NB4 (cell line): ENCODE measurements at regions not wholly inside any gene's neighbourhood (a gene's known extent, or its start where the extent isn't known, plus 50 kb on each side); places are given as distances from the start of the nearest gene placed in this dataset.
A peak's percentile ranks its signal among the peaks of the same experiment; 100 is the strongest.

Experiments
- DNase-seq: peaks from one replicate; pipeline ENCODE4 v3.0.0; 2010; ENCODE audit warnings: low read depth
- H3K4me3 ChIP-seq: one replicate; pipeline ENCODE4 v1.5.1; 2011; ENCODE audit warnings: mild to moderate bottlenecking, low read depth, low read length, moderate library complexity
- MYC ChIP-seq: IDR thresholded peaks from 2 replicates; pipeline ENCODE4 v1.6.1; 2011; ENCODE audit warnings: low read depth, low read length
- POLR2A ChIP-seq: IDR thresholded peaks from 2 replicates; pipeline ENCODE4 v1.6.1; 2011; ENCODE audit warnings: mild to moderate bottlenecking; ENCODE audit not compliant: insufficient read length; ENCODE audit errors: extremely low read depth
- TF ChIP-seq, protein P1 (sequence below): IDR thresholded peaks from 2 replicates; pipeline ENCODE4 v1.6.1; 2011; ENCODE audit warnings: low read depth, low read length
- TF ChIP-seq, protein P2 (sequence below): IDR thresholded peaks from one replicate; pipeline ENCODE4 v1.5.1; 2012; ENCODE audit warnings: low read depth, low read length

DNA sequence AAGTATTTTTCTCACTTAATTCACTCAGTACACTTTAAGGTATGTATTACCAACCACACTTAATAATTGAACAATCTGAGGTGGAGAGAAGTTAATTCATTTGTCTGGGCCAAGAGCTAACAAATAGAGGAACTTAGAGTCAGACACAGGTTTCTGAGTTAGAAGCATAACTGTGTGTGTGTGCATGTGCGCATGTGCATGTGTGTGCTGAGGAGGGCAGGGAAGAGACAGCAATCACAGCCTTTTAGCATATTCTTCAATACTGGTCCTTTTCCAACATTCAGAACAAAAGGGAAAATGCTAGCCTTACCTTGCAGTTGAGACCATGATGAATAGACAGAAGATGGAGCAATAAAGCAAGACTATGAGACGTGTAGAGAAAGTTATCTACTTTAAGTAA lies 136.2 kb upstream of the ATP5MC3 start:
- DNase-seq, result no peak
- H3K4me3 ChIP-seq, result no peak overlapping the region

DNA sequence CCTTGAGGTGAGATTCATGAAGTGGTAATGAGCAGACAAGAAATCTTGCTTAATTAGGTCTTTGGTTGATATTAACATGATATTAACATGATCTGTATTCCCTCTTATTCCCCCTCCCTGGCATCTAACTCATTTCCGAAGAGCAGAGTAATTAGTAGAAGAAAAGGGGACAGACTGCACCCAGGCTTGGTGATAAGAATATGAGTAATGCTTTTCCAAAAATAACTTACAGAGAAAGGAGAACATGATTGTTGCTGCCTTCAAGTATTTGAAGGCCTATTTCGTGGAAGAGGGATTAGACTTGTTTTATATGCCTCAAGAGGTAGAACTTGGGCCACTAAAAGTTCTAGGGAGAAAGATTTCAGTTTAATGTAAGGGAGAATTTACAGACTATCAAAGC lies 130.6 kb upstream of the ATP5MC3 start:
- no peak for DNase-seq
- TF ChIP-seq, protein P1, sequence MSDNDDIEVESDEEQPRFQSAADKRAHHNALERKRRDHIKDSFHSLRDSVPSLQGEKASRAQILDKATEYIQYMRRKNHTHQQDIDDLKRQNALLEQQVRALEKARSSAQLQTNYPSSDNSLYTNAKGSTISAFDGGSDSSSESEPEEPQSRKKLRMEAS, result no peak
- no peak for TF ChIP-seq POLR2A
- TF ChIP-seq, protein P2, sequence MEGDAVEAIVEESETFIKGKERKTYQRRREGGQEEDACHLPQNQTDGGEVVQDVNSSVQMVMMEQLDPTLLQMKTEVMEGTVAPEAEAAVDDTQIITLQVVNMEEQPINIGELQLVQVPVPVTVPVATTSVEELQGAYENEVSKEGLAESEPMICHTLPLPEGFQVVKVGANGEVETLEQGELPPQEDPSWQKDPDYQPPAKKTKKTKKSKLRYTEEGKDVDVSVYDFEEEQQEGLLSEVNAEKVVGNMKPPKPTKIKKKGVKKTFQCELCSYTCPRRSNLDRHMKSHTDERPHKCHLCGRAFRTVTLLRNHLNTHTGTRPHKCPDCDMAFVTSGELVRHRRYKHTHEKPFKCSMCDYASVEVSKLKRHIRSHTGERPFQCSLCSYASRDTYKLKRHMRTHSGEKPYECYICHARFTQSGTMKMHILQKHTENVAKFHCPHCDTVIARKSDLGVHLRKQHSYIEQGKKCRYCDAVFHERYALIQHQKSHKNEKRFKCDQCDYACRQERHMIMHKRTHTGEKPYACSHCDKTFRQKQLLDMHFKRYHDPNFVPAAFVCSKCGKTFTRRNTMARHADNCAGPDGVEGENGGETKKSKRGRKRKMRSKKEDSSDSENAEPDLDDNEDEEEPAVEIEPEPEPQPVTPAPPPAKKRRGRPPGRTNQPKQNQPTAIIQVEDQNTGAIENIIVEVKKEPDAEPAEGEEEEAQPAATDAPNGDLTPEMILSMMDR, result no peak
- TF ChIP-seq MYC, result no peak
- H3K4me3 ChIP-seq, result no peak overlapping the region

More for the DNA sequence above, 136.2 kb upstream of the ATP5MC3 start:
- TF ChIP-seq, protein P2, result no peak
- no peak for TF ChIP-seq POLR2A
- TF ChIP-seq MYC, result no peak
- TF ChIP-seq, protein P1, result no peak

DNA sequence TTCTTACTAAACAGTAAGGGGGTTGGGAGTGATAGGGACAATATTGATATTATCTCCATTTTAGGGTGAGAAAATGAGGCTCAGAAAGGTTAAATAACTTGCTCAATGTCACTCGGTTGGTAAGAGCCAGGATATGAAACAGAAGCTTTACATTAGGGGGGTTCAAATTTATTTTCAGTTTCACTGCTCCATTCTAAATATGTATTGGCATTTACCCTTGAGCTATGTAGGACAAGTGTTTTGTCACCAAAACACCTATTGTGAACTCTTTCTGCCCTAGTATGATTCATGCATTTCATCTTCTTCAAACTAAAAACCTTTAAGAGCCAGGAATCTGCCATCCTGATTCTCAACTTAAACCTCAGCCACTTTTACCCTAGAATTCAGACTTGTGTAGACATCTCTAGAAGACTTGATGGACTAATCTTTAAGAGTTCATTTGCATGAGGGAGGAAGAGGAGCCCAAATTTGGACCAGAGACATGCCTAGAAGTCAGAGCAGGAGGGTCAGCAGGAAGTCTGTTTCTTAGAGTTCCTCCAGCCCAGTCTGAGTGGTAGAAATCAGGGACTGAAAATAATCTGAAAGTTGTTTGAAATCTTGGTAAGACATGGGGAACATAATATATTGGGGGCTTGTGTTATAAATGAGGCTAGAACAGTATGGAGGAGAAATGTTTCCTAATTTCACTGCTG lies 129.4 kb upstream of the ATP5MC3 start:
- TF ChIP-seq, protein P2, result no peak
- TF ChIP-seq, protein P1, result no peak
- no peak for TF ChIP-seq POLR2A
- no peak for TF ChIP-seq MYC
- no peak for DNase-seq
- no peak overlapping the region for H3K4me3 ChIP-seq

DNA sequence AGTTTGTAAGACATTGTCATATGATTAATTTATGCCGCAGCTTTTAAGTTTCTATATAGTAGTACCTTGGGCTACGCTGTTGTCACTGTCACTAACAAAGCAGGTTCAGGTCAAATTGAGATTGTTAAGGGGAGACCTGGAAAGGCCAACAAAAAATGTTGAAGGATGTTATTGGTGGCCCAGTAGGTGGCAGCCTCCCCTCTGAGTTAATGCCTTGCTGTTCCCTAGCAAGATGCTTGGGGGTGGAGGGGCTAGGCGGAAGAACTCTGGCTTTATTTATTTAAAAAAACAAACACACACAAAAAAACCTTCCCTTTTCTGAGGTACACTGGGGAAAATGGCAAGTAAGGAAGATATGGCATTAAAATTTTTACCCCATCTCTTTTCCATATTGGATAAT lies 128.3 kb upstream of the ATP5MC3 start:
- no peak overlapping the region for H3K4me3 ChIP-seq
- TF ChIP-seq POLR2A (no peak), MYC (no peak)
- TF ChIP-seq, protein P1, result no peak
- TF ChIP-seq, protein P2, result peak; percentile 64
- DNase-seq, result peak; percentile 80

DNA sequence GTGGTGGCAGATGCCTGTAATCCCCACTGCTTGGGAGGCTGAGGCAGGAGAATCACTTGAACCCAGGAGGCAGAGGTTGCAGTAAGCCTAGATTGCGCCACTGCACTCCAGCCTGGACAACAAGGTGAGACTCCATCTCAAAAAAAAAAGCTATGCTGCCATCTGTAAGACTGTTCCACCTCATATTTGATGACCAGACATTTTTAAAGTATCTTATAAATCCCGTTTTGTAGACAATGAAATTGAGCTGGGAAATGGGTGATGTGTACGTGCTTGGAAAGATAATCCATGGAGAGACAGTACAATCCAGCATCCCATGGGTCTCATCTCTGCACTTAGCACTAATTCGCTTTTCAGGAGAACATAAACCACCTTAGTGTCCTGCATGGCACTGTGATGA lies 126.5 kb upstream of the ATP5MC3 start:
- no peak for TF ChIP-seq MYC
- TF ChIP-seq, protein P2, result no peak
- TF ChIP-seq, protein P1, result no peak
- TF ChIP-seq POLR2A, result no peak

DNA sequence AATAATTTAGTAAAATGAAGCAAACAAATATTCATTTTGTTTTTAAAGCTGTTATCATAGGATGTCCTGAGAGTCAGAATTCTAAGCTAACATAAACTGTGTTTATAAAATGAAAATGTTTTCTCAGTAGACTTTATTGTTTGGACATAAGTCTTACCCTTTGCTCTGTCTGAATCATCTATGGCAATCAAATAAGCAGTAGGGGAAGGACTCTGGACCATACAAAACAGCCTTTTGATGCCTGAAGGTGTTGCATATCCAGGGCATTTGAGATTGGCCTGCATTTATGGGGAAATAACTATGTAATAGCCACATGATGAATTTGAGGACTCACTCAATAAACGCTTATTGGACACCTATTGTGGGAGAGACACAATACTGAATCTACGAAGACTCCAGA lies 123.0 kb upstream of the ATP5MC3 start:
- TF ChIP-seq, protein P2, result no peak
- TF ChIP-seq POLR2A (no peak), MYC (no peak)
- TF ChIP-seq, protein P1, result no peak
- no peak overlapping the region for H3K4me3 ChIP-seq
- no peak for DNase-seq

More for the DNA sequence above, 126.5 kb upstream of the ATP5MC3 start:
- no peak overlapping the region for H3K4me3 ChIP-seq
- DNase-seq, result no peak
